Stimulated activated CD4-positive, alpha-beta T cell treated with anti-CD3 and anti-CD28 coated beads, Interleukin-12 subunit alpha, Interleukin-12 subunit beta, amount 100 ng/mL, for 48 hours (primary cell): ENCODE measurements at regions not wholly inside any gene's neighbourhood (a gene's known extent, or its start where the extent isn't known, plus 50 kb on each side); places are given as distances from the start of the nearest gene placed in this dataset.

ENCODE experiments used
- DNase-seq, 3 donors: peaks; one replicate each; pipeline ENCODE4 v3.0.0-alpha.2; 2020; ENCODE audit warnings: low read depth in 2 of 3, low spot score in 1 of 3

DNA sequence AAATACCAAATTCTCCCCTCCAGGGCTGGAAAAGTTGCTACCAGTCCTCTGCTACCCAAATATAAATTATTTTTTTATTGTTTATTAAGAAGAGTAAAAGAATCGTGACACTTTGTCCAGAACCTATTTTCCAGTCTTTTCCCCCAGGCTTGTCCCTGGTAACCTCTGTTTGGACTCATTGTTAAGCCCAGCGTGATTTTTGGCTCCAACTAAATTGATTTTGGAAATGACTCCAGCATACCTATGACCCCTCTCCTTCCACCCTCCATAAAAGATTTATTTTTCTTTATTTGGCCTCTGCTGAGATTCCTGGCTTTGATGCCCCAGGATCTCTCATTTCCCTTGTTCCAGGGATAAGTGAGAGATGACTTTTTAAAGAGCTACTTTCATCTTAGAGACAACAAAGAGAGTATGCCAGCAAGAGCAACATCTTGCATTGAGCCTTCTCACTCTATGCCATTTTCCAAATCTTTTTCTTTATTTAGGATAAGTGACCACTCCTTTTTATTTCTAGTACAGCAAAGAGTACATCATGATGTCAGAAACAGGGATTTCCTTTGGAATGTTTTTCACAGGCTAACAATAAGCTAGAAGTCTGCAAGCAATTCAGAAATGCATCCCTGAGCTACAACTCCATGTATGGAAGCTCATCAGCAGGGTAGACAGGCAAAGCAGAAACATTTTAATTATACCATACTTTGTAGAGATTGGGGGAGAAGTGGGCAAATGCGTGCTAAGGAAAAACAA is 75.8 kb downstream of the DAD1 start:
- DNase-seq: no peak

- no peak for DNase-seq
Observed at GRCh38 chr14:22512106-22512814, 76.8 kb downstream of the DAD1 start.

GRCh38 chr14:22510527-22511110 is 78.4 kb downstream of the DAD1 start:
- no peak for DNase-seq

GRCh38 chr14:22509751-22510300 is 79.2 kb downstream of the DAD1 start:
- no peak for DNase-seq

GRCh38 chr14:22509036-22509709 is 79.9 kb downstream of the DAD1 start:
- DNase-seq: no peak

- DNase-seq: no peak
Observed at GRCh38 chr14:22508662-22509035, 80.4 kb downstream of the DAD1 start.

DNA sequence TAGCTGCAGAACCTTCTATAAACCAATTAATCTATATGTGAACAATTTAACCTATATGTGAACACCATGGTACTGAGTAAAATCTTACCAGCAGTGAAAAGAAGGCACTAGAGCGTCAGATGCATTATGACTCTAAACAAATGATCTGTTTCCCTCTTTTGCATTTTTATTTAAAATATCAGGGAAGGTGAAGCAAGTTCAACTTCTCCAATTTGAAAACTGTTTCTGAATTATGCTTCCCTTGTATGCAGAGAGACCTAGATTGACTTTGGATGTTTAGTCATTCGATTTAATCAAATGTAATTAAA is 80.9 kb downstream of the DAD1 start:
- DNase-seq: no peak

DNA sequence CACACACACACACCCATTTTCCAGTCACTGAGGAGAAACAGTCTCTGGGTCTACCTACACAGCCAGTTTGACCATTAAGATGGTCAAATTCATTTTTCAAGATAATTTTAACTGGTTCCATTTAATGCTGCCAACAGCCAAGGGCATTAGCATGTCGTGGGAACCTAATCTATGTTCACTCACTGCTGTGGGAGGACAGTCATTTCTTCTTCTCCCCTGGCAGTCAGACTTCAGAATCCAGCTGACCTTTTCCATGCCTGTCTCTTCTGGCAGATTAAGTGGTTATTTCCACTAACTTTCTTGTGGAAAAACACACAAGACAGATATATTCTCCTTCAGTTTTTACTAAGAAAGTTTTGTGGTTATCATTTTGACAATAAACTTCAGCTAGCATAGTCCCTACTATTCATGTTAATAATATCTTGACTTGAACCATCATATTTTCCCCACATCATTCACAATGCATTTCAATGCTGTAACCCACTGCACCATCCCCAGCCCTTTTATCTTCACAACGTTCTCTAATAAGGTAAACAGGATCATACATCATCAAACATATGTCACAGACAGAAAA is 82.2 kb downstream of the DAD1 start:
- no peak for DNase-seq

DNA sequence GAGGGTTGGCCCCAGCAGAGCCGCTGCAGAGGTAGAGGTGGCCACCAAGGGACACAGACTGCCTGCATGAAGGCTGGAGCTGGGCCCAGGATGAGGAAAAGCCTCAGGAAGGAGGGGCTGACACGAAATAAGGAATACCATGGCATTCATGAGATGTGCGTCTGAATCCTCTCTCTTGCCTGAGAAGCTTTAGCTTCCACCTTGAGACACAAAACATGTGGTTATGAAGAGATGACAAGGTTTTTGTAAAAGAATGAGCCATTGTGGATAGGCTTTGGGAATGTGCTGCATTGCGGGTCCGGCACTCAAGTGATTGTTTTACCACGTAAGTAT is 82.7 kb downstream of the DAD1 start:
- no peak for DNase-seq

DNA sequence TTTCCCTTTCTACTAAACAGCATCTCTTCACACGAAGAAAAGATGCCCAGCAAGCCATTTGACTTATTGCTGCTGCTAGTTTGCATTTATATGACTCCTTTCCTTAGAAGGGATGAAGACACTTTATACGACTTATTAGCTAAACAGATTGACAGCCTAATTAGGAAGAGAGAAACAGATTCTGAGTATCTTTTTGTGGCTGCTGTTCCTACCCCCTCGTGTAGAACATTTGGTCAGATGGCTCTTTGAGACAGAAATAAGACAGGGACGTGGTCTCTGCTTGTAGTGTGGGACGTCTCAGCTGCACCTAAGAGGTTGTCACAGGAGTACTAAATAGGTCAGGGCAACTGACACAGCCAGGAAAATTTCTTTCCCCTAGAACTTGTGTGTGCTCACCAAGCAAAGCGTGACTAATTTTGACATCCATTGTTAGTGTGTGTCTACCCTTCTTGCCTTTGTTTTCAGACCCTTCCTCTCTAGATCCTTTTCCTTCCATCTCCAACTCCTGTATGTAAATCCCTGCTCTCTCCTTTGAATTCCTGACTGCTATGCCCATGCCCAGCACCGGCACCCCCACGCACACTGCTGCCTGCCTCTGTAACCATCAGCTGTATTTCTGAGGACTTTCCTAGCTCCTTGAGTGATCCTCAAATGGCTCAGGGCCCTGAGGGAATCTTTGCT is 83.2 kb downstream of the DAD1 start:
- no peak for DNase-seq

GRCh38 chr14:22505309-22505696 is 83.7 kb downstream of the DAD1 start:
- no peak for DNase-seq

DNA sequence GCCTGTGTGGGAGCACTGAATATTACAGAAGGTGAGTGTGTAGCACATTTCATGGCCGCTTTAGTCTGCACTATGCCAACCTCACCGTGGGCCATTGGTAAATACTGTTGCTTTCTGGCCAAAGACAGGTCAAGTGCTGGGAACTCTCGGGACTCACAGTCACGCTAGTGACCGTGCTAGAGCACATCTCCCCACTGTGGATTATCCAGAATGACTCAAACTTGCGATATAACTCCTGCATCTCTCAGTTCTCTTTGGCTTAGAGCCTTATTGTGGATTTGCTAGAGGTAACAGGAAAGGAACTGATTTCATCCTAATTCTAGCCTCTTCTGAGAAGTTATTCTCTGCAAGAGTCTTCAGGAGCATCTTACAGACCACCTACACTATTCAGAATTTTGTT is 86.5 kb downstream of the DAD1 start:
- no peak for DNase-seq

DNA sequence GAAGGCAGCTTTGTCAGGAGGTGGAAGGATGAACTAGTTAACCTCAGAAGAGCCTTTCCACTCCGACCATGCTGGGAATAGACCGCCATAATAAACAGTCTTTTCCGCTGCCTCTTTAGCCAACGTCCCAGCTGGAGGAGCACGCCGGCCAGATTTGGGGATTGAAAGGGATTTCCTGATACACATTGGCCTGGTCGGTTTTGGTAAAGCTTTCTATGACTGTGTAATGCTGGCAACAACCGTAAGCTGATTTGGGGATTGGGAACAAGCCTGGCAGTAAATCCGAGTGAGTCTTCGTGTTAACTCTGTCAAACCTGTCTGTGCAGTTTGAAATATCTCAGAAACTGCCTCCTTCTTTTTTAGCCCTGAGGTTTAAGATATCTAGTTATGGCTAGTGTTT is 87.0 kb downstream of the DAD1 start:
- DNase-seq: no peak

DNA sequence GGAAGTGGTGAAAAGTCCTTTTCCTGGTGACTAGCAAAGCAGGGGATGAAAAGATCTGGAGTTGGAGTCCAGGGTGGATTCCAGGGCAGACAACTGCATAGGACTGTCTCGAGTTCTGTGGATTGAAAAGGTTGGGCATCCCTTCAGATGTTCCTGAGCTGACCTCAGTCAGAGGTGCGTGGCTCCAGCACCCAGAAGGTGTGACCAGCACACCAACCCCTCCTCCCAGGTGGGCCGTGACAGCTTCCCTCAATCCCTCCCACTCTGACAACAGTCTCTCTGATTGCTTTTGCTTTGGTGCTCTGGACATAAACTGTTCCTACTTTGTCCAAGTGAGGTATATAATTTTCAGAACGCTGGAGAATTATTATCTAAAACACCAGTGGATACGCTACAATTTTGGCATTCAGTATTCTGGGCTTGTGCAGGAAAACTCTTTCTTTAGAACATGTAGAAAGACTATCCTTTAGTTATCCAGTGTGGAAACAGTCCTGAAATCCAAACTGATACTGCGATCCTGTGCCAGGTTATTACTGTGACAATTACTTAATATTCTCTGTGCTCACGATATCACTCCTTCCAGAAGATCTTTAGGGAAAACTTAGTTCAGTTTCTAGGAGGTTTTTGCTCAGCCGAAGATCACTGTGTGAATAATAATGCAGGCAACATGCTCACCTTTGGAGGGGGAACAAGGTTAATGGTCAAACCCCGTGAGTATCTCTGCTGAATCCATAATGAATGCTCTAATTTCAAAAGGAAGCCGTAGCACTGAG is 87.9 kb downstream of the DAD1 start:
- DNase-seq: no peak

GRCh38 chr14:22500525-22500924 is 88.5 kb downstream of the DAD1 start:
- no peak for DNase-seq

- DNase-seq: no peak
Observed at GRCh38 chr14:22497671-22498093, 91.3 kb downstream of the DAD1 start.

GRCh38 chr14:22497144-22497423 is 91.9 kb downstream of the DAD1 start:
- no peak for DNase-seq

DNA sequence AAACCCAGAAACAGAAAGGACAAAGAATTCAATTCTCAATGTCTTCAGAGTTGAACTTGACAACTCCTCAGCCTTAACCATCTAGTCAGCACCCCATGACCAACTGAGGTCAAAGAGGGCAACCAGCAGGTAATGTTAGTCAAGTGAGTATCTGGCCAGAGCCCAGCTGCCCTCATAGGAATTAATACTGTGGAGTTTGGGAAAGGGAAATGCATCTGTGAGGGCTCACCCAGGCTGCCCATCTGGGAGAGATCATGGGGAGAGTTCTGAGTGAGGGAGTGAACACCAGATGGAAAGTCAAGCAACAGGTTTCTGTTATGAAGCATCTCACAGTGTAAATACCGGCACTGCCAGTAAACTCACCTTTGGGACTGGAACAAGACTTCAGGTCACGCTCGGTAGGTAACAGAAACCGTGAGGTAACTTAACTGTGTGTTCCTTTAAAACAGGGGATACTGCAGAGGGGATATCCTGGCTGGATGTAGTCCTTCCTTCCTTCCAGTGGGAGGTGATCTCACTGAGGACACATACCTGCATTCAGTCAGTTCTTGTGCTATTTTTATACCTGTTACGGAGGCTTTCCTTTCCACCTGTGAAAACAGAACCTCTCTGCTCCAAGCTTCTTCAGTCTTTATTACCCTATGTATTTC is 94.4 kb downstream of the DAD1 start:
- no peak for DNase-seq

- DNase-seq: no peak
Observed at GRCh38 chr14:22493753-22494152, 95.3 kb downstream of the DAD1 start.
